GM23338 (cell line): ENCODE measurements at regions not wholly inside any gene's neighbourhood (a gene's known extent, or its start where the extent isn't known, plus 50 kb on each side); places are given as distances from the start of the nearest gene placed in this dataset.

Source experiments
- CREB1 ChIP-seq: fragments of 250-450 bp; sonication (Bioruptor Pico); IDR thresholded peaks from 2 replicates; pipeline ENCODE4 v1.5.0; 2020; ENCODE audit warnings: low read depth, mild to moderate bottlenecking, moderate library complexity
- CTCF ChIP-seq, 2 experiments: fragments of 200-600 bp in 1 of 2; sonication (generic) in 1 of 2; conservative IDR thresholded peaks; 2 replicates each; pipeline versions ENCODE4 v1.5.1 to v1.6.1; 2016 to 2017; ENCODE audit warnings: antibody characterized with exemption in 2 of 2, low read depth in 2 of 2, mild to moderate bottlenecking in 2 of 2, moderate library complexity in 1 of 2
- EZH2 ChIP-seq: fragments of 200-600 bp; sonication (generic); IDR thresholded peaks from one replicate; pipeline ENCODE4 v1.8.0; 2017; ENCODE audit warnings: antibody characterized with exemption, mild to moderate bottlenecking, low read depth; ENCODE audit not compliant: unreplicated experiment
- POLR2AphosphoS5 ChIP-seq: IDR thresholded peaks from 2 replicates; pipeline ENCODE4 v1.6.1; 2016; ENCODE audit warnings: antibody characterized with exemption, low read depth
- REST ChIP-seq: IDR thresholded peaks from one replicate; pipeline ENCODE4 v1.6.1; 2018; ENCODE audit warnings: antibody characterized with exemption; ENCODE audit not compliant: unreplicated experiment
- ZNF331 ChIP-seq: fragments of 250-450 bp; sonication (Bioruptor Pico); IDR thresholded peaks from 2 replicates; pipeline ENCODE4 v1.5.0; 2020; ENCODE audit warnings: low read depth, mild to moderate bottlenecking, moderate library complexity

- no peak for TF ChIP-seq CTCF (conservative IDR thresholded peaks at IDR 0.05; ENCODE audit: low read depth in 2 of 2)
- TF ChIP-seq REST, result no peak
- TF ChIP-seq ZNF331 (CRISPR knock-in tag), result no peak
- TF ChIP-seq CREB1 (CRISPR knock-in tag), result no peak
- no peak for TF ChIP-seq EZH2
- TF ChIP-seq POLR2AphosphoS5, result no peak
These were observed 71.8 kb upstream of the METRNL start for GRCh38 chr17:83007504-83008185.
